GDM1 (cell line): ENCODE measurements at regions not wholly inside any gene's neighbourhood (a gene's known extent, or its start where the extent isn't known, plus 50 kb on each side); places are given as distances from the start of the nearest gene placed in this dataset.

ENCODE experiments used
- DNase-seq: peaks from one replicate; lab custom pipeline; 2025; lab: John Stamatoyannopoulos, UW

DNA sequence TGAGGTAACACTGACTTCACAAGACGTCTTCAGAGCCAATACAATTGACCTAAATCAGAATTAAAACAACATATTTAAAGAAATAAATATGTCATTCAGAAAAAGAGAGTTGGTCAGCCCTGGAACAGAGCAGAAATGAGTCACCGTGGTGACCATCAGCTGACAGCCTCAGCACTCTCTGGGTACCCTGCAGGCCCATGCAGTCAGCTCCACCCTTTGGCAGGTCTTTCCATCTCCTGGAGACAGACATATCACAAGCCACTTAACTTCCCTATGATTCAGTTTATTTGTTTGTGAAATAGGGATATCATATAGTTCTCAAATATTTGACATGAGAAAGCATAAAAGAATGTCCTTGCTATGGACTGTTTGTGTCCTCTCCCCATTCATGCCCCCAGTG lies 151.6 kb upstream of the MEF2C start:
- DNase-seq = no peak

GRCh38 chr5:89030798-89031197 lies 147.8 kb upstream of the MEF2C start:
- no peak for DNase-seq

DNA sequence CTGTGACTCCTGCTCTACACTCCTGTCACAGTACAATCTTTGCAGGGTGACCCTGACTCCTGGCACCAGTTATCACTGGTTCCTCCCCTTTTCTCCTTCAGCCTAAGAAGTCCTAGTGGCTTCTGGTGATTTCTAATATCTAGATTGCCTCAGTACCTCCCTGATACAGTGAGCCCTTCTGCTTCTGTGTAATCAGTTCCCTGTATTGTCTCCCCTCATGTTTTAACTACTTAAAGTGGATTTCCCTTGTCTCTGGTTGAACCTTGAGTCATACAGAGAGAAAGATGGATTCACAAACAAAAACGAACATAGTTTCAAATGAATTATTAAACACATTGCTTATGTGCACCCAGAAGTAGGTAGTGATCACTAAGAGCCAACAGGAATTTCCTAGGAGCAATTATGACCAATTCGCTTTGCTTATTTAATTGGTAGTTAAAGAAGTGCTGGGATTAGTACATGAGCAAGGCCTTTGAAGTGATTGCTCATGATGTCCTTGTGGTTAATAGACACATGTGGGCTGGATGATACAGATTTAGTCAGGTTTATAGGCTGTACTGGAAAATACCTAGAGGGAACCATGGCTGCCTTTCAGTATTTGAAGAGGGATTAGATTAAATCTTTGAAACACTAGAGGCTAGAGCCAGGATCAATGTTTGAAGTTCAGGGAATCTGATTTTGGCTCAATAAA lies 145.8 kb upstream of the MEF2C start:
- no peak for DNase-seq

- no peak for DNase-seq
These were observed 141.1 kb upstream of the MEF2C start for GRCh38 chr5:89024045-89024444.

- DNase-seq = no peak
These were observed 138.1 kb upstream of the MEF2C start for GRCh38 chr5:89020926-89021610.

DNA sequence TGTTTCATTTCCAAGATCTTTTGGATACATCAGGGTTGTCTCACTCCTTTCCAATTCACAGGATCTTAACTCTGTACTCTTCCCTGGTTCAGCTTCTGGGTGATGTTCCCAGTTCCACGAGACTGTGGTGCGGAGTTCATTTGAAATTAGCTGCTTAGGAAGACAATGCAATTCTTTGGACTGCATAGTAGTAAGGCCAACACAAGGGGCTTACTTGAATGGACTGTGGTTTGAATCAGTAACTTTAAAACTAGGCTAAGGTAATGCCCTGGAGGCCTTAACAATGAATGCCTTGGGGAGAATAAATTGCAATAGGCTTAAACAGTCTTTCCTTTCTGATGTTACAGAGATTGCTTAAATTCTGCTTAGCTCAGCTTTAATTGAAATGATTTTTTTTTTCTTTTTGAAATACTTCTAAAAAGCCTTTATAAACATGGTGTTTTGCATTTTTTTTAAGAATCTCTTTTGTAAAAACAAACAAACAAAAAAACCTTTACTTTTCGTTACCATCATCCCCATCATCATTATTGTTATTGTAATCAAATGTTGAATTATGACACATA lies 133.8 kb upstream of the MEF2C start:
- DNase-seq = no peak

DNA sequence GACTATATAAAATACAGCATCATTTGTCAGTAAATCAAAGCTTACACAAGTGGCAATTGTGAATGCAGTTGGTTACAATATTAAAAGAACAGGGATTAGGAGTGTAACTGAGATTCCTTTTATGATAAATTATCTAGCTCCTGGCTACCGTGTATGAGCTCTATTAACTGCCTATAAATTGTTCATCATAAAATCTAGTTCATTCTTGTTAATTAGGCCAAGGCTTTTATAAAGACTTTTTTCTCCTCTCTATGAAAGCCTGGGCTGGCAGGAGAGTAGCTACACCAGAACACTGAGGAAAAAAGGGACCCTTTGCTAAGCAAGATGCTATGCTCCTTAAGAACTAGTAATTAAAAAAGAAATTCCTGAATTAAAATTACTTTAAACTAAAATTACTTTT lies 132.4 kb upstream of the MEF2C start:
- no peak for DNase-seq

DNA sequence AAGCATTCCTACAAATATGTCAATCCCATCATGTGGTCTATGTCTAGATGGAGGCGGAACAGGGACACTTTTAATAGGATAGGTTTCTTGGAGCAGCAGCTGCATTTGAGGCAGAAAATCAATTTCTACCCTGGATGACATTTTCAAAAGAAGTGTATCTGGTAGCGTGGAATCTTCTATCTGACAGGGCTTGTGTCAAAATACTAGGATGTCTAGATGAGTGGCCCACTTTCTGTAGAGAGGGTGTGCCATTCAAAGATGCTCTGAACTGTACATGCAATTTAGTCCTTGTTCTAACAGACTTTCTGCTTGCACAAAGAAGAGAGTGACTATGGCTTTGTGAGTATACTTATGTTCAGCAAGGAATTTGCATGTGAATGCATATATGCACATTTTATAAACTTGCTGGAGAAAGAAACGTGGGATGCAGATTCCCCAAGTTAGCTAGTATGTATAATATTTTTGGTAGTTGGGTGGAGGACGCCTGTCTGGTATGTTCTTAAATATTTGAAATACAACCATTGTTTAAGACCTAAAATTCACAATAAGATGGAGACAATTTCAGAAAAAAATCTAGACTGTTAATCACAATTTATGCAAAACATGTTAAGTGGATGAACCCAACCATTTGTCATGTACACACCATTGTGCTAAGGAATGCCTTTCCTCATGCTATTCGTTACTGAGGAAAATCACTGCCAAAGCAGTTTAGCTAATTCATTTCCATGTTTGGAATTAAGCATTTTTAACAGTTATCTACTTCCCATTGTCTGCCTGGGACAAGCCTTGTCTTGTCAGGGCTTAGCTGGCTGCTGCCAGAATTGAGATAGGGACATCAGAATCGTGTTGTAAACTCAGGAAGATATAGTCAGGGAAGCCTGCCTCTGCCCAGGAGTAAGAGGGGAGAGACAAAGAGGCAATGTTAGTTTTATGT lies 129.1 kb upstream of the MEF2C start:
- DNase-seq = no peak

DNA sequence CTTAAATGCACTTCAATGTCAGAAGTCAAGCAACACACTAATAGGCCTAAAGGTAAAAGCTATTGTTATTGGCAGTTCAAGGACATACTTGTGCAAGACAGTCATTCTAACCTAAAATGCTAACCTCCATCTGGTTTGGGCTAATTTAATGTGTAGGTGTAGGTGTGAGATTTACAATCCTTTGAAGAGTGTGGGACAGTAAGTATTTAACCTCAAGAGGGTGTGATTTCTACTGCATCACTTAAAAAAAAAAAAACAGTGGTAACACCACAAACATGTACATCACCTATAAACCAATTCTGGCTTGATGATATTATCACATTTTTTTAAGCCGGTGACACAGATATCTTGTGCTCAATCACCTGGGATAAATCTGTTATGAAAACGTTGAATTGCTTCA lies 127.5 kb upstream of the MEF2C start:
- no peak for DNase-seq

- DNase-seq = no peak
These were observed 125.3 kb upstream of the MEF2C start for GRCh38 chr5:89008291-89008690.

- DNase-seq = no peak
These were observed 123.0 kb upstream of the MEF2C start for GRCh38 chr5:89005990-89006389.

GRCh38 chr5:89004379-89004778 lies 121.4 kb upstream of the MEF2C start:
- DNase-seq = no peak

DNA sequence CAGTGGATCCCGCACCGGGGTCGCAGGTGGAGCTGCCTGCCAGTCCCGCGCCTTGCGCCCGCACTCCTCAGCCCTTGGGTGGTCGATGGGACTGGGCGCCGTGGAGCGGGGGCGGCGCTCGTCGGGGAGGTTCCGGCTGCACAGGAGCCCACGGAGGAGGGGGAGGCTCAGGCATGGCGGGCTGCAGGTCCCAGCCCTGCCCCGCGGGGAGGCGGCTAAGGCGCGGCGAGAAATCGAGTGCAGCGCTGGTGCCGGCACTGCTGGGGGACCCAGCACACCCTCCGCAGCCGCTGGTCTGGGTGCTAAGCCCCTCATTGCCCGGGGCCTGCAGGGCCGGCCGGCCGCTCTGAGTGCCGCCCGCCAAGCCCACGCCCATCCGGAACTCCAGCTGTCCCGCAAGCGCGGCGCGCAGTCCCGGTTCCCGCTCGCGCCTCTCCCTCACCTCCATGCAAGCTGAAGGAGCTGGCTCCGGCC lies 120.6 kb upstream of the MEF2C start:
- no peak for DNase-seq

GRCh38 chr5:88999853-89000252 lies 116.9 kb upstream of the MEF2C start:
- DNase-seq = no peak

DNA sequence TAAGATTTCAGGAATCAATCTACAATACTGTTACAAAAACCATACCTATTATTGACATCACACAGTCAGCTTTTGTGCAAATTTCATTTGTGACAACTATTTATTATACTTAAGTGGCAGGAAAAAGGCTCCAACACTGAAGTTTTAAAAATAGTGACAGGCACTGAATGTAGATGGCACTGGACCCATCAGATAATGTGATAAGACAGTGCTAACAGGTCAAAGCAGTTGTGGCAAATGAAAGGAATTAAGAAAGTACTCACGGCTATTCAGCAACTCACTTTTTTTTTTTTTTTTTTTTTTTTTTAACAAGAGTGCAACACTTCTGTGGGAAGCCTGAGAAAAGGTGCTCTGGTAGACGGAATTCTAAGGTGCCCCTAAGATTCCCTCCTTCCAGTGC lies 115.0 kb upstream of the MEF2C start:
- DNase-seq = no peak

DNA sequence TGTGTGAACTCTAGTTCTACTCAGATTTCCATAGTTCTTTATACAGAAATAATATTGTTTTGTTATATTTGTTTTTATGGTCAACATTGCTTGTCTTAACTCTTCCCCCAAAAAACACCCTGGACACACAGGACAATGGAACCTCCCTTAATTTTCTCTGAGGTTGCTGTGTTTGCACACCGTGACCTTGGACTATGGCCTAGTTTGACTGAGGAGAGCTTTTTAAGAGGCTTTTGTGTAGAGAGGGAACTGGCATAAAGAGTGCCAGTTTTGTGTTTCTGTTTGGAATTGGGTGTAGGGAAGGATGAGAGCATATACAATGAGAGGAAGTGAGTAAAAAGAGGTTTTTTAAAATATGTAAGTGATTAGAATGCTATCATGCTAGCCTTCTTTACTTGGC lies 101.1 kb upstream of the MEF2C start:
- no peak for DNase-seq

GRCh38 chr5:88979726-88980125 lies 96.7 kb upstream of the MEF2C start:
- DNase-seq = no peak

DNA sequence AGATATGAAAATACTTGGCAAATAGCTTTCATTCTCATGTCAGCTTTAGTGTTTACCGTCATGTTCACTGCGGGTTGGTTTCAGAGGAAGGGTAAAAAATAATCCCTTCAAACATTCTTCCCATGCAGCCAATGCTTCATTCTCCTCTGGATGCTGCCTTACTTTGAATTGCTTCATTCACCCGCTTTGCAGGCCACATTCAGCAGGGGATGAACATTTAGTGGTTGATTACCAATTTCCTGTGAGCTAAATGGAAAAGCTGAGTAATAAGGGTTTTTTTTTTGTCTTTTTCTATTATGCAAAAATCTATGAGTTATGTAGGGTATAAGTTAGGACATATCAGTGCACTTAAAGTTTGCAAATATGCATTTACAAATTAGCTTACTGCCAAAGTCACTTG lies 96.3 kb upstream of the MEF2C start:
- no peak for DNase-seq

GRCh38 chr5:88976914-88977313 lies 93.9 kb upstream of the MEF2C start:
- DNase-seq = no peak

- DNase-seq = no peak
These were observed 84.9 kb upstream of the MEF2C start for GRCh38 chr5:88967633-88968585.

GRCh38 chr5:88964831-88965230 lies 81.8 kb upstream of the MEF2C start:
- DNase-seq = no peak
